Right cardiac atrium (tissue), 5 donors: ENCODE measurements at regions not wholly inside any gene's neighbourhood (a gene's known extent, or its start where the extent isn't known, plus 50 kb on each side); places are given as distances from the start of the nearest gene placed in this dataset.
"Not testable (repeated sequence)": the region's sequence is repeated elsewhere in the genome, so short reads cannot be mapped to it uniquely, and the experiment has no call there.

Experiments
- ATAC-seq, 2 donors: fragments of 200-7000 bp; cut with Tn5 transposase; one replicate each; pipeline versions ENCODE4 v1.8.0 to v1.9.1; 2020; ENCODE audit warnings: moderate library complexity in 2 of 2, mild to moderate bottlenecking in 1 of 2
- DNase-seq, 3 donors: peaks; one replicate each; pipeline ENCODE4 v3.0.0-alpha.2; 2020
- H3K27ac ChIP-seq: one replicate; pipeline ENCODE4 v1.5.1; 2013; ENCODE audit warnings: mild to moderate bottlenecking, low read length, control low read depth, moderate library complexity
- H3K27me3 ChIP-seq: one replicate; pipeline ENCODE4 v1.6.1; 2013; ENCODE audit not compliant: control insufficient read depth, insufficient read depth
- H3K4me1 ChIP-seq: one replicate; pipeline ENCODE4 v1.6.1; 2013; ENCODE audit warnings: low read length; ENCODE audit not compliant: control insufficient read depth, insufficient read depth
- H3K4me3 ChIP-seq: one replicate; pipeline ENCODE4 v1.5.1; 2013; ENCODE audit warnings: low read length, control low read depth
- H3K9me3 ChIP-seq: one replicate; pipeline ENCODE4 v1.6.1; 2013; ENCODE audit warnings: low read length; ENCODE audit not compliant: control insufficient read depth
- WGBS: extraction: QIAGEN DNeasy Blood & Tissue Kit; methylation state at CpG from one replicate; pipeline ENCODE4 v1.1.7; 2013; 5-methylcytosine and 5-hydroxymethylcytosine counted together
- intact Hi-C, 4 donors: fragments of 100-400 bp; cut with DNase I; formaldehyde crosslinking; loops; one replicate each; pipeline versions ENCODE4 v1.11.0 to v1.14.0; 2022 to 2023
- donor health status: healthy with polysubstance abuse.
- donor health status: DM: no; HTN: yes; CAD: no.
- donor health status: DM: no; HTN: no; CAD: no.
- donor health status: DM: no; HTN: yes; CAD: no; lungs with severe emphysema.
- donor health status: DM: yes; HTN: yes; CAD: no.

DNA sequence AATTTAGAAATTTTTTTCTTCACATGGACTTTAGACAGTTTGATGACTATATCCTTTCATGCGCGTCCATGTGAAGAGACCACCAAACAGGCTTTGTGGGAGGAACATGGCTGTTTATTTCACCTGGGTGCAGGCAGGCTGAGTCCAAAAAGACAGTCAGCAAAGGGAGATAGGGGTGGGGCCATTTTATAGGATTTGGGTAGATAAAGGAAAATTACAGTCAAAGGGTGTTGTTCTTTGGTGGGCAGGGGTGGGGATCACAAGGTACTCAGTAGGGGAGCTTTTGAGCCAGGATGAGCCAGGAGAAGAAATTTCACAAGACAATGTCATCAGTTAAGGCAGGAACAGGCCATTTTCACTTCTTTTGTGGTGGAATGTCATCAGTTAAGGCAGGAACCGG is 781.5 kb upstream of the SGO1 start:
- ATAC-seq, DNase-seq: not testable (repeated sequence)
- WGBS: 97% methylated on average over 2 of the region's 3 CpGs

DNA sequence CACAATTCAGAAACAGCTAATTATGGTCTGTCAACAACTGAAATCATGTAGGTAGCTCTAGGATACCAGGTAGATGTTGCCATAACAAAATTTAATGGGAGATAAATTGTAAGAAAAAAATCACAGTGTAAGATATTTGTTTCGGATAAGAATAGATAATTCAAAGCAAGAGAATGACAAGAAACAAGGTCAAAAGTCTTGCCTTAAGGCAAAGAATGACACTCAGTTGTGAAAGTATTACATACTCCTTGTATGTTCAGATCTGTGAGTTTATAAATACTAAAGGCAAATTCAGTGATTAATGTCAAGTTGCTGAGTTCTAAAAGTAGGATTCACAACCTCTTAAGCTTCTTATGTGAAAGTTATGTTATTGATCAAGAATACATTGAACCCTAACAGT is 772.2 kb upstream of the SGO1 start:
- no peak for ATAC-seq
- Histone ChIP-seq H3K27me3 (no peaks in the 10 kb centered on the region), H3K9me3 (no peaks in the 10 kb centered on the region), H3K4me3 (no peak overlapping the region), H3K27ac (no peak overlapping the region), H3K4me1 (no peaks in the 10 kb centered on the region)
- 74% methylated on average over 1 of the region's 1 CpG for WGBS
- no peak for DNase-seq
- intact Hi-C loops: no loop called here

More for the DNA sequence above, 781.5 kb upstream of the SGO1 start:
- H3K27ac ChIP-seq, intact Hi-C loops, H3K4me3 ChIP-seq, H3K9me3 ChIP-seq, H3K4me1 ChIP-seq, H3K27me3 ChIP-seq: not testable (repeated sequence)

DNA sequence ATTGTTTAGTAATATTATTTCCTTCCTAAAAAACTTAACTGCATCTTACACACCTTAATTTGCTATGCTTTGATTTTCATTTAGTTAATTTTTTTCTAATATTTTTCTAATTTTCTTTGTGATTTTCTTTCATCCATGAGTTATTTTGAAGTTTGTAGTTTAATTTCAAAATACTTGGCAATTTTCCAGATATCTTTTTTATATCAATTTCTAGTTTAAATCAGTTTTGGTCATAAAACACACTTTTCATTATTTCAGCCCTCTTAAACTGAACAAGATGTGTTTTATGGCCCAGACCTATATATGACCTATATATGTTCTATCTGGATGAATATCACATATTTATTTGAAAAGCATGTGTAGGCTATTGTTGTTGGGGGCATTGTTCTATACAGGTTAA is 759.9 kb upstream of the SGO1 start:
- Histone ChIP-seq H3K27ac (no peak overlapping the region), H3K4me3 (no peak overlapping the region), H3K27me3 (no peaks in the 10 kb centered on the region), H3K9me3 (no peaks in the 10 kb centered on the region), H3K4me1 (no peaks in the 10 kb centered on the region)
- intact Hi-C loops: no loop called here
- DNase-seq: no peak
- no peak for ATAC-seq

DNA sequence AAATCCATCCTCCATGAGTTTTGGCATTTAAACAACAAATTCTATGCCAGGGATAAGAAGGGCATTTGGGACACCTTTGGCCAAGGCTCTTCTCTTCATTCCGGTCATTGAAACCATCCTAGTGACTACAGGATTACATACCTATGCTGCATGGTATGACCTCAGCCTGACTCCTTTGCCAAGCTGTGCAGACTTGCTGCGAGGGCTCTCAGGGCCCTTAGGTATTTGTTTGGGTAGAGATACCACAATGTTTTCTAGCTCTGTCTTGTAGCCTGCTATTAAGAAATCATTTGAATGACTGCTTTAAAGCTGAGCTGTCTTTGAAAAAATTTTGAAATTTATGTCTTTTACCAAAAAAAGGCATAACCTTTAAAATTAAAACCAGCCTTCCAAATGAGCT is 749.8 kb upstream of the SGO1 start:
- H3K9me3 ChIP-seq: no peaks in the 10 kb centered on the region
- H3K4me1 ChIP-seq: no peaks in the 10 kb centered on the region
- 90% methylated on average over 2 of the region's 2 CpGs for WGBS
- no peak for DNase-seq
- no peak for ATAC-seq
- intact Hi-C loops: no loop called here
- H3K27ac ChIP-seq: no peak overlapping the region
- no peaks in the 10 kb centered on the region for H3K27me3 ChIP-seq
- no peak overlapping the region for H3K4me3 ChIP-seq

DNA sequence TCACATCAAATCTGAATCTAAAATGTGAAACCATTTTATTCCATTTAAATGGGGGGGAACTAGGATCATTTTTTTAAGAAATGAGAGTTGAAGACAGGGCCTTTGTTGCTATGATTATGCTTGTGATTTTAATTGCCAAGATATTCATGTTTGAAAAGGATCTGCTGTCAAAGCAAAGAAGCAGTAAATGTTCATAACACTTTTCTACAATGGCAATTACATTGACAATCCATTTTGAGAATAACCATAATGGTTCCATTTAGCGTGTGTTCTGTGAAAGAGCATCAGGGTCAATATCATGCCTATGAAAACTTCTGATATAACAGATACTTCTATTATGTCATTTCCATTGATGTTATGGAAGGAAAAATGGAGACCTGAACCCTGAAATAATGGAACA is 745.8 kb upstream of the SGO1 start:
- H3K4me1 ChIP-seq: no peaks in the 10 kb centered on the region
- no peaks in the 10 kb centered on the region for H3K27me3 ChIP-seq
- no peak overlapping the region for H3K4me3 ChIP-seq
- DNase-seq (no peak), ATAC-seq (no peak)
- WGBS: 96% methylated on average over 1 of the region's 1 CpG
- intact Hi-C loops: no loop called here
- no peaks in the 10 kb centered on the region for H3K9me3 ChIP-seq
- H3K27ac ChIP-seq: no peak overlapping the region

DNA sequence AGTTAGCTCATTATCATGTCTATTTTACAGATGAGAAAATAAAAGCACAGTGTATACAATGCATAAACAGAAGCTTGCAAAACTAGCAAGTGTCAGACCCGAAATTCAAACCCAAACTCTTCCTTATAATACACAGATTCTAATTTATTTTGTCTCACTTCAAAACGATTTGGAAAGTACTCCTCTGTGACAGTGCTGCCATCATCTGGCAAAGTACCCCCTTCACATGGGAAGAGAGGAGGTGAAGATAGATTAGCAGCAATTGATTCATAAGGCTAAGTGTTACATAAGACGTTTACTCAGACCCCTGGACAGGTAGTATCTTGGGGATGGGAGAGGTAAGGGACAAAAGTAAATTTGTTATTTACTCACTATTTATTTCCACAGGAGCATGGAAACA is 744.0 kb upstream of the SGO1 start:
- Histone ChIP-seq H3K4me1 (no peaks in the 10 kb centered on the region), H3K9me3 (no peaks in the 10 kb centered on the region), H3K27ac (no peak overlapping the region), H3K27me3 (no peaks in the 10 kb centered on the region), H3K4me3 (no peak overlapping the region)
- no peak for ATAC-seq
- 18% methylated on average over 3 of the region's 3 CpGs for WGBS
- DNase-seq: no peak
- intact Hi-C loops: no loop called here

DNA sequence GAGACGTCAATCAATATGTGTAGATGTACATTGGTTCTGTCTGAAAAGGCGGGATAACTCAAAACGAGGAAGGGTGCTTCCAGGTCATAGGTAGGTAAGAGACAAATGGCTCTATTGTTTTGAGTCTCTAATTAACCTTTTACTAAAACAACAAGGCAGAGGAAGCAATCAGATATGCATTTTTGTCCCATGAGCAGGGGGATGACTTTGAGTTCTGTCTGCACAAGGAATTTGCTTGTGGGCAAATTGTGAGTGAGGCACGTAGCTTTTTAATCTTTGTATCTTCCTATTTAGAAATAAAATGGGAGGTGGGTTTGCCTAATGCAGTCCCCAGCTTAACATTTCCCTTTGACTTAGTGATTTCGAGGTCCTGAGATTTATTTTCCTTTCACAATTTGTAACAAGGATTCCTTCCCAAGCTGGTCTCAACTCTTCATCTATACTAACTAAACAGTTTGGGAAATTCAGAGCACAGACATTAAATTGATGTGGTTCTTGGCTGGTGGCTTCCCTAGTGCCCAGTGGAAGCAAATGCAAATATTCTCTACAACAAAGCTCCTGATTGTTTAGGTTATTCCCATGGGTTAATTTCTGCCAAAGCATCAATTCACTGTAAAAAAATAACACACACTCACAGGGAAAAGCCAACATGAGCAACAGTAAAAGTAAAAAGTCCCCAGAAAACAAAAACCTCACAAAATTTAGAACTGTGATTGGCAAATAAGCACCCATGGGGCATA is 738.8 kb upstream of the SGO1 start:
- no peak for DNase-seq
- H3K27ac ChIP-seq: no peak overlapping the region
- intact Hi-C loops: no loop called here
- H3K4me1 ChIP-seq: no peaks in the 10 kb centered on the region
- no peaks in the 10 kb centered on the region for H3K9me3 ChIP-seq
- WGBS: 71% methylated on average over 5 of the region's 5 CpGs
- no peak for ATAC-seq
- no peak overlapping the region for H3K4me3 ChIP-seq
- H3K27me3 ChIP-seq: no peaks in the 10 kb centered on the region

DNA sequence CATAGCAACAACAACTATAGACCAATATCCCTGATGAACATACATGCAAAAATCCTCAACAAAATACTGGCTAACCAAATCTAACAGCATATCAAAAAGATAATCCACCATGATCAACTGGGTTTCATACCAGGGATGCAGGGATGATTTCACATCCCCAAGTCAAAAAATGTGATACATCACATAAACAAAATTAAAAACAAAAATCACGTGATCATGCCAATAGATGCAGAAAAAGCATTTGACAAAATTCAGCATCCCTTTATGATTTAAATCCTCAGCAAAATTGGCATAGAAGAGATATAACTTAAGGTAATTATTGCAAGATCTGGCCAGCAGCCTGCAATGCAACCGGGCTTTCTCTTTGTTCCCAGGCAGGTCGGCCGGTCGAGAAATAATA is 735.1 kb upstream of the SGO1 start:
- DNase-seq, ATAC-seq, H3K4me3 ChIP-seq, H3K9me3 ChIP-seq, H3K27ac ChIP-seq, H3K4me1 ChIP-seq, H3K27me3 ChIP-seq, intact Hi-C loops: not testable (repeated sequence)
- WGBS: 95% methylated on average over 5 of the region's 5 CpGs

DNA sequence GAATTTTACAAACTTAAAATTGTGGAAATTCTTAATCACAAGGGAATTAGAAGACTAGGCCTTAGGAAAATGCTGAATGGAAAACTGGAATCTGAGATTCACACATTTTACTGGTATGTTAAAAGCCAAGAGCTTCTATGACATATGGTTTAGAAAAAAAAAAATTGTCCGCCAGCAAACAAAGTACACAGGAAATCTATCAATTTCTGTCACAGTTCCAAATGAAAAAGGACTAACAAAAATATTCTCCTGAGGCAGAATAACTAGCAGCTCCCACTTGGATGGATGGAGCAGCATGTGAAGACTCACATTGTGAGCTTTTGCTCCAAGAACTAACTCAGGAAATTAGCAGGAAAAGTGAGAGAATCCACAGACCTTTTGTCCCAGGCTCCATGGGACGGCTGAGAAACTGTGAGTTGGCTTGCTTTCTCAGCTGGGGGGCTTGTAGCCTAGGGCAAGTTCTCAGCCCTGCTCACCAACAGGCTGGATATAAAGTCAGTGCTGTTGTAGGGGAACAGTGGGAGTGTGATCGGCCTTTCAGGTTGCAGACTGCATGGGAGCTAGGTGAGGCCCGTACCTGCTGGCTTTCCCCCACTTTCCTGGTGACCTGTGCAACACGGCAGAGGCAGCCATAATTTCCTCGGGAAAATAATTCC is 731.1 kb upstream of the SGO1 start:
- H3K9me3 ChIP-seq: no peaks in the 10 kb centered on the region
- no peaks in the 10 kb centered on the region for H3K27me3 ChIP-seq
- ATAC-seq (no peak), DNase-seq (no peak)
- H3K4me3 ChIP-seq: no peak overlapping the region
- 59% methylated on average over 6 of the region's 6 CpGs for WGBS
- no peak overlapping the region for H3K27ac ChIP-seq
- no peaks in the 10 kb centered on the region for H3K4me1 ChIP-seq
- intact Hi-C loops: no loop called here

DNA sequence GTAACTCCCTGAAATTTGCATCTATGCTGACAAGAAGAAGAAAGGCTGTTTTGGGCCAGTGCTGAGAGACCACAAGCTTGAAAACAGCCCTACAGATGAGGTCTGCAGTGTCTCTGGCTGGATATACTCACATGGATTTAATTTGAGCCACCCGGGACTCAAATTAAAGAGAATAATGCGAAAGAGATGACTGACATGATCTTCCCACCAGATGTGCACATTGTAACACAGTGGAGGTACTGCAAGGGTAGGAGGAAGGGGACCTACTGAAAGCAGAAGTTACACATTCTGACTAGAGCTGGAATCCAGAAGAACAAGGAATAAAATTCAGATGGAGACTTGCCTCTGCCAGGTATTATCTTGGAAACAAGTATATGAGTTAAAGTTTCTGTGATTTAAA is 728.3 kb upstream of the SGO1 start:
- H3K27ac ChIP-seq: no peak overlapping the region
- WGBS: 70% methylated on average over 2 of the region's 2 CpGs
- no peak overlapping the region for H3K4me3 ChIP-seq
- H3K9me3 ChIP-seq: no peaks in the 10 kb centered on the region
- intact Hi-C loops: no loop called here
- DNase-seq (no peak), ATAC-seq (no peak)
- H3K4me1 ChIP-seq: no peaks in the 10 kb centered on the region
- no peaks in the 10 kb centered on the region for H3K27me3 ChIP-seq

DNA sequence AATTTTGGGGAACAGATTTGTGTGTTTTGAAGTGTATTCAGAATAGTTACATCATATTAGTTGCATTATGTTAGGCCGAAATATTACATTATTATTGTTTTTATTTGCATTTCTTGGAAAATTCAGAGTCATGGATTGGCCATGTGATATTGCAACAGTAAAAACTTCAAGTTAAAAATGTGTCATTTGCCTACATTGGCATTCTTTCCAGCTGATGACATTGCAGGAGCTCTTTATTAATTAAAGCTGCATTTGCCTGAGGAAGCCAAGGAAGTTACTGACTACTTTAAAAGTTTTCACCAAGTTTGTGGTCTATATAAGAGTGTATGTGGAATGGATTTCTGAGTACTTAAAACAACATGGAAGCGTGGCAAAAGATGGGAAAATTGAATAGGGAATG is 726.4 kb upstream of the SGO1 start:
- DNase-seq: no peak

DNA sequence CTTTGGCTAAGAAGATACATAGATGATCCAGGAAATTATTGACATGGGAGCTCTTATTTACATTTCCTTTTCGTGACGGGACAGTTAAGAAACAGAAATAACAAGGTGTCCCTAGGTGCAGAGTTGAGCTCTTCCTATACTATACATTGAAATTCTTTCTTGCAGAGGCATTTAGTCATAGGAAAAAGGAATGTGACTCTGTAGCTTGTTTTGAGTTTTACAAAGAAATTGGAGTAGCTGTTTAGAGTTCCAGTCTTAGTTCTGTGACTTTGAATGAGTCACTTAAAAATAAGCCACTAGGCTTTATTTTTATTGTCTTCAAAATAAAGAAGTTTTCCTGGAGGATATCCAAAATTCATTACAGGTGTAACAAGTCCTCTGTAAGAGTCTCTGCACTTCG is 723.5 kb upstream of the SGO1 start:
- intact Hi-C loops: no loop called here
- 71% methylated on average over 3 of the region's 3 CpGs for WGBS
- Histone ChIP-seq H3K4me3 (no peak overlapping the region), H3K4me1 (no peaks in the 10 kb centered on the region), H3K27ac (no peak overlapping the region), H3K27me3 (no peaks in the 10 kb centered on the region), H3K9me3 (no peaks in the 10 kb centered on the region)
- no peak for ATAC-seq
- no peak for DNase-seq

More for the DNA sequence above, 726.4 kb upstream of the SGO1 start:
- Histone ChIP-seq H3K4me1 (no peaks in the 10 kb centered on the region), H3K4me3 (no peak overlapping the region), H3K9me3 (no peaks in the 10 kb centered on the region), H3K27ac (no peak overlapping the region), H3K27me3 (no peaks in the 10 kb centered on the region)
- intact Hi-C loops: no loop called here
- 72% methylated on average over 2 of the region's 2 CpGs for WGBS
- no peak for ATAC-seq
